GM12873 (cell line): ENCODE measurements at regions not wholly inside any gene's neighbourhood (a gene's known extent, or its start where the extent isn't known, plus 50 kb on each side); places are given as distances from the start of the nearest gene placed in this dataset.

Experiments used
- TF ChIP-seq, protein P1 (sequence below): IDR thresholded peaks from 2 replicates; pipeline ENCODE4 v1.5.1; 2012; ENCODE audit warnings: low read depth, mild to moderate bottlenecking, moderate library complexity, low read length, control low read depth; ENCODE audit not compliant: insufficient read depth; ENCODE audit errors: missing control alignments

DNA sequence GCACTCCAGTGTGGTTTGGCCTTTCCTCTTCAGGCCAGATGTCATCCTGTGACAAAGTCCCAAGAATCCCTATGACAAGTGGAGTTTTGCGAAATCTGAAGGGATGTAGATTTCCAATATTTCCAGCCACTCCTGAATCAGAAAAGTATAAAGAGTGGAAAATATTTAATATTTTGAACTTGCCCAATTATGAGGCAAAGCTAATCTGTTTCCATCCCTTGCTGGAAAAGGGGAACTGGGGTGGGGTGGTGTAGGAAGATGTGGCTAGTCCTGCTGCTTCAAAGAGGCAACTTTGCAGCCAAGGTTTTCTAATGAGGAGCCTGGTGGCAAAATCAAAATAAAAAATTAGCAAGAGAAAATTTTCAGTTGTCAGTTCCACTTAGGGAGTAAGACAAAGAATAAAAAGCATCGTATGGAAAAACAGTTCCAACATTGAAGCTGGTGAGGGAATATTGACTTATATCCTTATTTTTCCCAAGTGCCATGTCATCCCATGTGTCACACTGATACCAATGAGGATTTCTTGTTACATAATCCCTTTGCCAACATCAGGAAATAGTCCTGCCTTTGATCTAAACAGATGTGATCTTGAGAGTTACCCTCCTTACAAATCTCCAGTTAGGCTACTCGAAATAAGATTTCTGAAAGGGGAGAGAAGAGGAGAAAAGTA is 480.0 kb upstream of the JARID2 start:
- TF ChIP-seq, protein P1, sequence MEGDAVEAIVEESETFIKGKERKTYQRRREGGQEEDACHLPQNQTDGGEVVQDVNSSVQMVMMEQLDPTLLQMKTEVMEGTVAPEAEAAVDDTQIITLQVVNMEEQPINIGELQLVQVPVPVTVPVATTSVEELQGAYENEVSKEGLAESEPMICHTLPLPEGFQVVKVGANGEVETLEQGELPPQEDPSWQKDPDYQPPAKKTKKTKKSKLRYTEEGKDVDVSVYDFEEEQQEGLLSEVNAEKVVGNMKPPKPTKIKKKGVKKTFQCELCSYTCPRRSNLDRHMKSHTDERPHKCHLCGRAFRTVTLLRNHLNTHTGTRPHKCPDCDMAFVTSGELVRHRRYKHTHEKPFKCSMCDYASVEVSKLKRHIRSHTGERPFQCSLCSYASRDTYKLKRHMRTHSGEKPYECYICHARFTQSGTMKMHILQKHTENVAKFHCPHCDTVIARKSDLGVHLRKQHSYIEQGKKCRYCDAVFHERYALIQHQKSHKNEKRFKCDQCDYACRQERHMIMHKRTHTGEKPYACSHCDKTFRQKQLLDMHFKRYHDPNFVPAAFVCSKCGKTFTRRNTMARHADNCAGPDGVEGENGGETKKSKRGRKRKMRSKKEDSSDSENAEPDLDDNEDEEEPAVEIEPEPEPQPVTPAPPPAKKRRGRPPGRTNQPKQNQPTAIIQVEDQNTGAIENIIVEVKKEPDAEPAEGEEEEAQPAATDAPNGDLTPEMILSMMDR: no peak

DNA sequence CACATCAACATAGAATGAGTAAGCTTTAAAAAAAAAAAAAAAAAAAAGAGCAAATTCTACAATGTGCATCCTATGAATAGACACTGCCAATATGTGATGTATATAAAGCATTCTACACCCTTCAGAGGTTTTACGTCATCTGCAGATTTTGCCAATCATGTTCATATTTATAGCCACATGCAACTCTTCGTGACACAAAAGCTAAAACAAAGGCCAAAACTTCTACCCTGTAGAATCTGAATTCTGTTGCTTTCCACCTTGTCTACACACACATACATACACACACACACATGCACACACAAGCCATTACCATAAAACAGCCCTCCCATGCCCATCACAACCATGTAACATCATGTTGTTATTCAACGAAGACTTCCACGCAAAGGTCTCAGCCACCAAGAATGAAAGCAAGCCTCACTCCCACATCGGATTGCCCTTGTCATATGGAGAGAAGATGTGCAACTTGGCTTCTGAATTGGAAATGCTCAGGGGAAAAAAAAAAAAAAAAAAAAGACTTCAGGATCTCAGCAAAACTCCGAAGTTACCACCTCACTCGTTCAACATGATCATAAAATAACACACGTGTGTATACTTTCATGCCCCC is 479.4 kb upstream of the JARID2 start:
- TF ChIP-seq, protein P1: no peak

DNA sequence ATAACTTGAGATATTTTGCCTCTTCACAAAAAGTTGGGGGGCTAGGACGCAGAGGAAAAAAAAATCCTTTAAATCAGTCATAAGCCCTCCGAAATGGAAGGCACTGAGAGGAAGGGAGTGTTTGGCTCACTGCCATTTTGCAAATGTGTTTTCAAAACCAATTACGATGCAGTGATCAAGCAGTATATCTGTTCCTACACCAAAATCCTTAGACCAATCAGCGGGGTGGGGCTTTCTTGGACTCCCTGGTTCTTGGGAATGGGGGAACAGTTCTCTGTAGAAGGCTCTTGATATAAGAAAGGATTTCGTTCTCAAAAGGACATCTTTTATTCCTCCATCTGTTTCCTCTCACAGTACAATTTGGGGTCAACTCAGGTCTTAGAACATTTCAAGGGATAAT is 478.6 kb upstream of the JARID2 start:
- TF ChIP-seq, protein P1: no peak

DNA sequence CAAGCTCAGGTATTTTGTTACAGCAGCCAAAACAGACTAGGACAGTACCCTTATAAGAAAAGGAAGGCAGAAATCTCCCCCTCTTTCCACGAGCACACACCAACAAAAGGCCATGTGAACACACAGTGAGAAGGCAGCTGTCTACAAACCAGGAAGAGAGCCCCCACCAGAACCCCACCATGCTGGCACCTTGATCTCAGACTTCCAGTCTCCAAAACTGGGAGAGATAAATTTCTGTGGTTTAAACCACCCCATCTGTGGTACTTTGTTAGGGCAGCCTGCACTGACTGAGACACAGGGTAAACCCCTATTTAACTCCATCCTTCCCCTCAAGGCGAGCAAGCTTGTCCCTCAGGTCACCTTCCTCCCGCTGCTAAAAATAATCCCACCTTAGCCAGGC is 475.8 kb upstream of the JARID2 start:
- TF ChIP-seq, protein P1: no peak

DNA sequence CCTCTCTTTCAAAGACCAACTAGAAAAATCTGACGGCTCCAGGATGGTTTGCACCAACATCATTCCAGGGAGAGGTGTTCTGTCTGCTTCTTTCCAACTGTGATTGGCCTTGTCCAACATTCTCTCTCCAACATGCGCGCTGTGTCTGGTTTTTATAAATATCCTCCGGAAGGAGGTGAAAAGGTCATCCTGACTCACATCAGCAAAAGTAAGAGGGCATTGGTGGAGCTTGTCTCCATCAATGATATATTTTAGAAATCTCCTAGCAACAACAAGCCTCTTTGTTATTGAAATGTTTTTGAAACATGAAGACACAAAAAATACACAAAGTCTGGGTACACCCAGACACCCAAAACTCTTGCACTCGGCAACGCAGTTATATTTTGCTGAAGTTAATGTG is 475.3 kb upstream of the JARID2 start:
- TF ChIP-seq, protein P1: no peak

DNA sequence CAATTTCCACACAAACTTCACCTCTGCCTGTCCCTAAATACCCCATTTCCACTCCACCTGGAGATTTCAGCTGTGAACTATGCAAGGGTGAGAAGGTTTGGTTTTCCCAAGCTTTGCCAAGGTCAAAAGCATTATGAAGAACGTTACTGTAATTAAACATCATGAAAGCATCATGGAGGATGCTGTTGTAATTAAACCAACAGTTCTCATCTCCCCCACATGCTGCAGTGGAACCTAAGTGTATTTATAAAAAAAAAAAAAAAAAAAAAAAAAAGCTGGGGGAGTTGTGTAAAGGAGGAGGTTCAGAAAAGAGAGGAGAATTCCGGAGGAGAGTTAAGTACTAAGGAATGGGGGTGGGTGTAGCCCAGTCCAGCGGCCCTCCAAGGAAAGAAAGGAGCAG is 474.9 kb upstream of the JARID2 start:
- TF ChIP-seq, protein P1: no peak

DNA sequence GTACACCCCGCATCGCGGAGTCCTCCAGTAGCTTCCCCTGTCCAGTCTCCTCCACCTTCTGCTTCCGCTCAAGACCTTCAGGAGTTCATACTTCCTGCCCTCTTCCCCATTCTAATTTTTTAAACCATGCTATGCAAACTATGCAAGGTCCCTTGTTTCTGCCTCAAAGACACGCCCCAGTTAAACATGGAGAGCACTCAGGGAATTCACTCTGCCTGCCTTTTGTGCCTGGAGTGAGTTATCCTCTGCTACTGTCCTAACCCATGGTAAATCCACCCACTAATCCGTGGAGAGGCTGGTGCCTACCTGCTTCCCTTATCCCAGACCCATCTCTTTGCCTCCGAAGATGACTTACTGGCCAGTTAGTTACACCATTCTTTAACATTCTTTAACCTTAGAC is 473.7 kb upstream of the JARID2 start:
- TF ChIP-seq, protein P1: no peak
